H1 (cell line): ENCODE measurements at regions not wholly inside any gene's neighbourhood (a gene's known extent, or its start where the extent isn't known, plus 50 kb on each side); places are given as distances from the start of the nearest gene placed in this dataset.
"Not testable (repeated sequence)": the region's sequence is repeated elsewhere in the genome, so short reads cannot be mapped to it uniquely, and the experiment has no call there.

Source experiments
- CTCF ChIA-PET: fragments of 300-600 bp; sonication (Branson Sonifier 250); formaldehyde crosslinking; loops from one replicate; lab custom pipeline; 2021; ENCODE audit not compliant: partially characterized antibody; lab: Charles Lee
- POLR2A ChIA-PET: fragments of 300-600 bp; sonication (Branson Sonifier 250); formaldehyde crosslinking; loops from one replicate; lab custom pipeline; 2021; ENCODE audit warnings: inconsistent platforms; ENCODE audit not compliant: partially characterized antibody; lab: Charles Lee
- DNase-seq, 2 experiments: peaks; one replicate each; pipeline versions ENCODE4 v3.0.0 to v3.0.0-alpha.2; 2010 to 2022; ENCODE audit warnings: low spot score in 2 of 2, low read depth in 1 of 2, mixed read lengths in 1 of 2
- FAIRE-seq: peaks from 2 replicates; lab custom pipeline; 2011; peaks lifted over from hg19 to GRCh38; lab: Jason Lieb, UNC
- H2AFZ ChIP-seq: 2 replicates; pipeline ENCODE4 v1.8.1; 2012; ENCODE audit warnings: low read length, inconsistent platforms
- H2AK5ac ChIP-seq: 2 replicates; pipeline ENCODE4 v1.6.1; 2013; ENCODE audit warnings: low read depth, low read length
- H2BK120ac ChIP-seq: replicated peaks from 2 replicates; pipeline ENCODE3; 2013; ENCODE audit warnings: low read depth, low read length, inconsistent platforms
- H2BK12ac ChIP-seq: 2 replicates; pipeline ENCODE4 v1.6.1; 2013; ENCODE audit warnings: low read depth, low read length
- H2BK15ac ChIP-seq: 2 replicates; pipeline ENCODE4 v1.6.1; 2013; ENCODE audit warnings: low read length
- H2BK20ac ChIP-seq: 2 replicates; pipeline ENCODE4 v1.6.1; 2013; ENCODE audit warnings: low read length
- H2BK5ac ChIP-seq: 2 replicates; pipeline ENCODE4 v1.6.1; 2013; ENCODE audit warnings: low read depth, low read length
- H3K14ac ChIP-seq: 2 replicates; pipeline ENCODE4 v1.6.1; 2013; ENCODE audit warnings: inconsistent platforms; ENCODE audit not compliant: insufficient read length
- H3K18ac ChIP-seq: 2 replicates; pipeline ENCODE4 v1.6.1; 2013; ENCODE audit warnings: low read length; ENCODE audit errors: extremely low read depth
- H3K23ac ChIP-seq: 2 replicates; pipeline ENCODE4 v1.6.1; 2013; ENCODE audit warnings: inconsistent platforms; ENCODE audit not compliant: insufficient read length
- H3K23me2 ChIP-seq: 2 replicates; pipeline ENCODE4 v1.6.1; 2013; ENCODE audit warnings: low read depth, low read length
- H3K27ac ChIP-seq: 2 replicates; pipeline ENCODE4 v1.6.1; 2011; ENCODE audit warnings: low read depth, low read length, inconsistent platforms
- H3K27me3 ChIP-seq, 4 experiments: replicated peaks in 1 of 4; 1 replicate in 1 of 4; 2 replicates in 3 of 4; pipeline versions ENCODE4 v1.6.1 to v1.8.1; 2011 to 2013; ENCODE audit warnings: low read length in 3 of 4, mild to moderate bottlenecking in 3 of 4, inconsistent platforms in 2 of 4, mixed read lengths in 2 of 4, moderate library complexity in 1 of 4; ENCODE audit not compliant: control insufficient read depth in 3 of 4, insufficient read depth in 3 of 4; ENCODE audit errors: extremely low read depth in 1 of 4
- H3K36me3 ChIP-seq, 4 experiments: 2 replicates each; pipeline versions ENCODE4 v1.6.1 to v1.8.1; 2011 to 2013; ENCODE audit warnings: mild to moderate bottlenecking in 4 of 4, low read length in 3 of 4, moderate library complexity in 2 of 4, control low read depth in 1 of 4, inconsistent platforms in 1 of 4; ENCODE audit not compliant: insufficient read depth in 4 of 4, control insufficient read depth in 2 of 4
- H3K4ac ChIP-seq: replicated peaks from 2 replicates; pipeline ENCODE3; 2013; ENCODE audit warnings: low read length, low read depth, mixed read lengths, inconsistent platforms; ENCODE audit not compliant: insufficient read length
- H3K4me1 ChIP-seq, 4 experiments: replicated peaks in 1 of 4; 1 replicate in 1 of 4; 2 replicates in 3 of 4; pipeline versions ENCODE4 v1.6.1 to v1.8.1; 2011 to 2013; ENCODE audit warnings: low read length in 3 of 4, inconsistent platforms in 2 of 4, mixed read lengths in 1 of 4; ENCODE audit not compliant: insufficient read depth in 4 of 4, control insufficient read depth in 3 of 4
- H3K4me2 ChIP-seq, 2 experiments: 2 replicates each; pipeline versions ENCODE4 v1.6.1 to v1.8.1; 2011 to 2013; ENCODE audit warnings: low read depth in 2 of 2, low read length in 2 of 2, control low read depth in 1 of 2, inconsistent platforms in 1 of 2, mild to moderate bottlenecking in 1 of 2; ENCODE audit not compliant: insufficient read depth in 1 of 2
- H3K4me3 ChIP-seq, 4 experiments: fragments of 200-600, 300-600 bp in 1 of 4; sonication (generic), shearing (Covaris generic), sonication (Bioruptor Twin) in 1 of 4; 2 replicates each; pipeline versions ENCODE4 v1.5.1 to v1.8.1; 2011 to 2016; ENCODE audit warnings: low read length in 4 of 4, low read depth in 3 of 4, control low read depth in 2 of 4, inconsistent platforms in 2 of 4, mild to moderate bottlenecking in 2 of 4, mixed read lengths in 1 of 4, moderate library complexity in 1 of 4; ENCODE audit not compliant: insufficient read depth in 2 of 4; ENCODE audit errors: extremely low read depth in 1 of 4
- H3K56ac ChIP-seq: replicated peaks from 2 replicates; pipeline ENCODE3; 2013; ENCODE audit warnings: low read depth, mild to moderate bottlenecking, mixed read lengths, low read length, inconsistent platforms; ENCODE audit not compliant: insufficient read length
- H3K79me1 ChIP-seq: 2 replicates; pipeline ENCODE4 v1.6.1; 2013; ENCODE audit warnings: low read depth, low read length, control low read depth
- H3K79me2 ChIP-seq, 2 experiments: 2 replicates each; pipeline versions ENCODE4 v1.6.1 to v1.8.1; 2012 to 2013; ENCODE audit warnings: low read length in 2 of 2, mild to moderate bottlenecking in 2 of 2, inconsistent platforms in 1 of 2; ENCODE audit not compliant: insufficient read depth in 2 of 2, control insufficient read depth in 1 of 2
- H3K9ac ChIP-seq, 4 experiments: replicated peaks in 1 of 4; 1 replicate in 1 of 4; 2 replicates in 3 of 4; pipeline versions ENCODE4 v1.6.1 to v1.8.1; 2011 to 2013; ENCODE audit warnings: low read depth in 3 of 4, low read length in 3 of 4, control low read depth in 2 of 4, mild to moderate bottlenecking in 2 of 4, moderate library complexity in 2 of 4, inconsistent platforms in 1 of 4; ENCODE audit errors: extremely low read depth in 1 of 4
- H3K9me3 ChIP-seq, 2 experiments: 2 replicates each; pipeline versions ENCODE4 v1.6.1 to v1.8.1; 2012 to 2013; ENCODE audit warnings: mild to moderate bottlenecking in 2 of 2, moderate library complexity in 2 of 2, control low read depth in 1 of 2, inconsistent platforms in 1 of 2, low read depth in 1 of 2, low read length in 1 of 2, mixed read lengths in 1 of 2; ENCODE audit not compliant: insufficient read depth in 2 of 2
- H4K20me1 ChIP-seq, 2 experiments: replicated peaks in 1 of 2; 2 replicates each; pipeline versions ENCODE3 to v1.8.1; 2011 to 2013; ENCODE audit warnings: inconsistent platforms in 2 of 2, low read length in 2 of 2, mild to moderate bottlenecking in 1 of 2; ENCODE audit not compliant: insufficient read depth in 2 of 2, control insufficient read depth in 1 of 2
- H4K5ac ChIP-seq: 2 replicates; pipeline ENCODE4 v1.6.1; 2013; ENCODE audit warnings: low read length, low read depth, mixed read lengths, inconsistent platforms; ENCODE audit not compliant: insufficient read length
- H4K8ac ChIP-seq: 2 replicates; pipeline ENCODE4 v1.8.0; 2013; ENCODE audit warnings: mild to moderate bottlenecking, moderate library complexity, low read length, inconsistent platforms; ENCODE audit not compliant: insufficient read depth; ENCODE audit errors: extremely low read depth
- H4K91ac ChIP-seq: replicated peaks from 2 replicates; pipeline ENCODE3; 2013; ENCODE audit warnings: low read length, mixed read lengths, inconsistent platforms; ENCODE audit not compliant: insufficient read length
- WGBS, 2 experiments: shearing (Covaris generic) in 1 of 2; methylation state at CpG; one replicate each; pipeline versions ENCODE4 v1.1.6 to v1.1.7; 2013 to 2015; ENCODE audit warnings: low lambda C conversion rate in 2 of 2, mixed read lengths in 2 of 2, inconsistent platforms in 1 of 2, low coverage in 1 of 2, missing lambda C conversion rate in 1 of 2; ENCODE audit not compliant: insufficient replicate concordance in 2 of 2, insufficient coverage in 1 of 2, insufficient read length in 1 of 2; ENCODE audit errors: extremely low coverage in 1 of 2, missing lambda C conversion rate in 1 of 2; 5-methylcytosine and 5-hydroxymethylcytosine counted together
- TF ChIP-seq, protein P1 (sequence below): IDR thresholded peaks from 2 replicates; pipeline ENCODE4 v1.6.1; 2012; ENCODE audit warnings: inconsistent platforms

DNA sequence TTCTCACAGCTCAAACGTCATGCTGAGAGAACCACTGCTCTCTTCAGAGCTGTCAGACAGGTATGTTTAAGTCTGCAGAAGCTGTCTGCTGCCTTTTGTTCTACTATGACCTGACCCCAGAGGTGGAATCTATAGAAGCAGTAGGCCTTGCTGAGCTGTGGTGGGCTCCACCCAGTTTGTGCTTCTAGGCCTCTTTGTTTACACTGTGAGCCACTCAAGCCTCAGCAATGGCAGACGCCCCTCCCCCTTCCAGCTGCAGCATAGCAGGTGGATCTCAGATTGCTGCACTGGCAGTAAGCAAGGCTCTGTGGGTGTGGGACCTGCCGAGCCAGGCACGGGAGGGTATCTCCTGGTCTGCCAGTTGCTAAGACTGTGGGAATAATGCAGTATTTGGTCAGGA lies 350.5 kb upstream of the EMCN start:
- H2BK20ac ChIP-seq, H3K4me3 ChIP-seq, H2BK5ac ChIP-seq, H2BK120ac ChIP-seq, H3K27me3 ChIP-seq, H3K27ac ChIP-seq, POLR2A ChIA-PET, H3K23ac ChIP-seq, H2AK5ac ChIP-seq, H4K91ac ChIP-seq, H3K23me2 ChIP-seq, H4K8ac ChIP-seq, H3K4me1 ChIP-seq, H3K4me2 ChIP-seq, H3K14ac ChIP-seq, H3K9me3 ChIP-seq, H3K36me3 ChIP-seq, H4K5ac ChIP-seq, H3K79me2 ChIP-seq, H3K4ac ChIP-seq, H3K18ac ChIP-seq, H3K9ac ChIP-seq, H2BK12ac ChIP-seq, H3K56ac ChIP-seq, H2BK15ac ChIP-seq, DNase-seq, H3K79me1 ChIP-seq, H4K20me1 ChIP-seq, FAIRE-seq: not testable (repeated sequence)
- WGBS, 2 experiments = 84% methylated on average over 4 of the region's 4 CpGs; no CpG with 5 or more reads in 1 of the 2 experiments
- 0 out of 2 replicates have a peak overlapping the region, but pooled peaks have one; percentile 29 for H2AFZ ChIP-seq
- CTCF ChIA-PET = interaction anchor here (0.9 to 1.9 kb wide), 4 partner anchors 9 to 20 kb away, joined by 3 to 7 read pairs (median 6); no protein-coding TSS in a partner anchor
- TF ChIP-seq, protein P1, sequence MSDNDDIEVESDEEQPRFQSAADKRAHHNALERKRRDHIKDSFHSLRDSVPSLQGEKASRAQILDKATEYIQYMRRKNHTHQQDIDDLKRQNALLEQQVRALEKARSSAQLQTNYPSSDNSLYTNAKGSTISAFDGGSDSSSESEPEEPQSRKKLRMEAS = 0 out of 2 replicates have a peak, but pooled peaks have one; percentile 10
